ENCODE measurements at regions not wholly inside any gene's neighbourhood (a gene's known extent, or its start where the extent isn't known, plus 50 kb on each side); places are given as distances from the start of the nearest gene placed in this dataset.

DNA sequence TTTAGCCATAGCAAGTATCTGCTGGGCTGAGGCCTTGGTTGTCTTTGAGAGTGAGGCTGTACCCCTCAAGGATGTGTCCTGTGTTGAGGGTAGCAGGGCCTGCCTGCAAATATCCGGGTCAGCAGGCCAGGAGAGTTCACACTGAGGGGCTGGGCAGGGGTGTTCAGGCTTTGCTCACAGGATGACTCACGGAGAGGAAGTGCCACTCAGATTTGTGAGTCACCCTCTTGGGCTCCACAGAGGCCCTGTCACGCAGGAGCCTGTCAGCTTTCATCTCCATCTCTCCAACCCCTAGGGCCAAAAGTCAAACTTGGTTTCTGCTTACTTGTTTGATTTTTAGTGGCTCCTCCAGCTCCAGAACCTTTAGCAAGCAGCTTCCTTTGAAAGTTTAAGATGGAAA lies 211.5 kb downstream of the SEC61B start:
- Histone ChIP-seq H3K4me2 (ENCODE audit: insufficient read depth, insufficient read length, low read length) (no peak overlapping the region), H3K4ac (ENCODE audit: low read depth, low read length) (no peak overlapping the region), H3K18ac (ENCODE audit: insufficient read length, low read depth, low read length) (no peak overlapping the region), H4K20me1 (ENCODE audit: control insufficient read depth, insufficient read depth, insufficient read length) (no peaks in the 10 kb centered on the region), H2BK5ac (ENCODE audit: insufficient read length, low read length) (no peak overlapping the region), H3K4me1 (ENCODE audit: insufficient read depth, low read length) (peaks cover 2% of the 10 kb centered on the region; the same call in 1 of the 2 replicates), H3K23me2 (ENCODE audit: insufficient read length, low read depth, low read length, poor library complexity, severe bottlenecking) (no peaks in the 10 kb centered on the region), H2BK20ac (ENCODE audit: low read depth, low read length, poor library complexity, severe bottlenecking) (no peak overlapping the region), H4K5ac (ENCODE audit: insufficient read length, low read depth, low read length) (no peak overlapping the region), H2BK120ac (ENCODE audit: low read depth, low read length, poor library complexity, severe bottlenecking) (no peak overlapping the region), H4K91ac (ENCODE audit: insufficient read length, low read depth, low read length) (no peak overlapping the region), H2AK5ac (ENCODE audit: insufficient read length, low read length) (no peak overlapping the region), H3K27me3 (ENCODE audit: insufficient read depth, low read length) (no peaks in the 10 kb centered on the region), H2AFZ (ENCODE audit: low read length) (no peak overlapping the region), H2BK12ac (ENCODE audit: insufficient read length, low read depth, low read length) (no peak overlapping the region), H3K14ac (ENCODE audit: insufficient read depth, low read length) (peak overlapping the region; percentile 57; the same call in 1 of the 2 replicates), H3K9ac (ENCODE audit: extremely low read depth, insufficient read length, low read length) (no peak overlapping the region), H2BK15ac (ENCODE audit: low read depth, low read length) (no peak overlapping the region), H3K56ac (ENCODE audit: insufficient read length, low read depth, low read length) (no peak overlapping the region), H4K8ac (replicated peaks; ENCODE audit: insufficient read length, low read depth, low read length) (no peak overlapping the region), H3K27ac (ENCODE audit: insufficient read length, low read depth, low read length) (no peak overlapping the region), H3K9me3 (ENCODE audit: control insufficient read depth, low read depth, low read length) (no peaks in the 10 kb centered on the region), H3K79me1 (ENCODE audit: insufficient read depth, low read depth, low read length, poor library complexity, severe bottlenecking) (no peaks in the 10 kb centered on the region), H3T11ph (ENCODE audit: low read length) (no peak overlapping the region), H3K79me2 (ENCODE audit: insufficient read depth, low read length) (no peaks in the 10 kb centered on the region), H3K23ac (ENCODE audit: insufficient read length, low read depth, low read length) (no peak overlapping the region)
- no peak overlapping the region for H3K4me3 Mint-ChIP-seq
- H3K27me3 Mint-ChIP-seq (ENCODE audit: low read depth) = peaks cover 3% of the 10 kb centered on the region
- no peaks in the 10 kb centered on the region for H3K36me3 Mint-ChIP-seq (ENCODE audit: insufficient read depth in 1 of 3, low read depth in 3 of 3)
- H3K27ac Mint-ChIP-seq = no peak overlapping the region; a peak in 1 of 7 replicates
- peaks cover 0 to 19% of the 10 kb centered on the region in 2 experiments; a peak in 2 of 4 replicates for H3K4me1 Mint-ChIP-seq
- TF ChIP-seq, protein P1, sequence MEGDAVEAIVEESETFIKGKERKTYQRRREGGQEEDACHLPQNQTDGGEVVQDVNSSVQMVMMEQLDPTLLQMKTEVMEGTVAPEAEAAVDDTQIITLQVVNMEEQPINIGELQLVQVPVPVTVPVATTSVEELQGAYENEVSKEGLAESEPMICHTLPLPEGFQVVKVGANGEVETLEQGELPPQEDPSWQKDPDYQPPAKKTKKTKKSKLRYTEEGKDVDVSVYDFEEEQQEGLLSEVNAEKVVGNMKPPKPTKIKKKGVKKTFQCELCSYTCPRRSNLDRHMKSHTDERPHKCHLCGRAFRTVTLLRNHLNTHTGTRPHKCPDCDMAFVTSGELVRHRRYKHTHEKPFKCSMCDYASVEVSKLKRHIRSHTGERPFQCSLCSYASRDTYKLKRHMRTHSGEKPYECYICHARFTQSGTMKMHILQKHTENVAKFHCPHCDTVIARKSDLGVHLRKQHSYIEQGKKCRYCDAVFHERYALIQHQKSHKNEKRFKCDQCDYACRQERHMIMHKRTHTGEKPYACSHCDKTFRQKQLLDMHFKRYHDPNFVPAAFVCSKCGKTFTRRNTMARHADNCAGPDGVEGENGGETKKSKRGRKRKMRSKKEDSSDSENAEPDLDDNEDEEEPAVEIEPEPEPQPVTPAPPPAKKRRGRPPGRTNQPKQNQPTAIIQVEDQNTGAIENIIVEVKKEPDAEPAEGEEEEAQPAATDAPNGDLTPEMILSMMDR (conservative IDR thresholded peaks at IDR 0.05) = no peak
- DNase-seq = no peak
- no CpG with 5 or more reads among the region's 3 CpGs for WGBS (ENCODE audit: extremely low coverage, insufficient read length, low lambda C conversion rate)
- peaks cover 0 to 1% of the 10 kb centered on the region in 2 experiments; a peak in 2 of 5 replicates for H3K9me3 Mint-ChIP-seq
